ENCODE measurements at regions not wholly inside any gene's neighbourhood (a gene's known extent, or its start where the extent isn't known, plus 50 kb on each side); places are given as distances from the start of the nearest gene placed in this dataset.

- peak; percentile 86 for DNase-seq (ENCODE audit: low read depth, low spot score)
Observed at GRCh38 chr6:152905551-152906299, 77.1 kb downstream of the FBXO5 start.

DNA sequence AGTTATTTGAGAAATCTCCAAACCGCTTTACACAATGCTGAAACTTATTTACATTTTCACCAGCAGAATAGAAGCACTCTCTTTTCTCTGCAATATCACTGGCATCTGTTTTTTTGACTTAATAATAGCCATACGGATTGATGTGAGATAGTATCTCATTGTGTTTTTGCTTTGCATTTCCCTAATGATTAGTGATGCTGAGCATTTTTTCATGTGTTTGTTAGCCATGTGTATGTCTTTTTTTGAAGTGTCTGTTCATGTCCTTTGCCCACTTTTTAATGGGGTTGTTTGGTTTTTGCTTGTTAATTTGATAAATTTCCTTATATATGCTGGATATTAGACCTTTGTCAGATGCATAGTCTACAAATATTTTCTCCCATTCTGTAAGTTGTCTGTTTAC is 73.6 kb downstream of the FBXO5 start:
- no peak for DNase-seq (ENCODE audit: low read depth, low spot score)

DNA sequence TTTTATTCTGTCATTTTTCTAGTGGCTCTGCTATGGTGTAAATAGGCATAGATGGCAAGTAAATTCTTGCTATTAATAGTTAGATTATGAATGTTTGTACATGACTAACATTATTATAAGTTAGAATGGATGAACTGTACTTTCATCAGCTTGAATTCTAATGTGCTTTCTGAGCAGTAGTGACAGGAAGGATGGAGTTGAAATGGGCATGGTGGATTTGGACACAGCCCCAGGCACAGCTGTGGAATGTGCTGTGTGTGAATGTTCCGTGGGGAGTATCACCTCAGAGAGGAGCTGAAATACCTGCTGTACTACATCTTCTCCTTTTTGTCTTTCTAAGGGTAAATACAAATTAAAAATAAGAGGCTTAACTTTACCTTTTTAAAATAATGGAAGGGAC is 66.8 kb downstream of the FBXO5 start:
- no peak for DNase-seq (ENCODE audit: low read depth, low spot score)

GRCh38 chr6:152918991-152919390 is 63.9 kb downstream of the FBXO5 start:
- DNase-seq (ENCODE audit: low read depth, low spot score) = no peak

GRCh38 chr6:152920016-152920415 is 62.8 kb downstream of the FBXO5 start:
- no peak for DNase-seq (ENCODE audit: low read depth, low spot score)

Data from pulmonary artery endothelial cell (primary cell).